ENCODE measurements at regions not wholly inside any gene's neighbourhood (a gene's known extent, or its start where the extent isn't known, plus 50 kb on each side); places are given as distances from the start of the nearest gene placed in this dataset.

DNA sequence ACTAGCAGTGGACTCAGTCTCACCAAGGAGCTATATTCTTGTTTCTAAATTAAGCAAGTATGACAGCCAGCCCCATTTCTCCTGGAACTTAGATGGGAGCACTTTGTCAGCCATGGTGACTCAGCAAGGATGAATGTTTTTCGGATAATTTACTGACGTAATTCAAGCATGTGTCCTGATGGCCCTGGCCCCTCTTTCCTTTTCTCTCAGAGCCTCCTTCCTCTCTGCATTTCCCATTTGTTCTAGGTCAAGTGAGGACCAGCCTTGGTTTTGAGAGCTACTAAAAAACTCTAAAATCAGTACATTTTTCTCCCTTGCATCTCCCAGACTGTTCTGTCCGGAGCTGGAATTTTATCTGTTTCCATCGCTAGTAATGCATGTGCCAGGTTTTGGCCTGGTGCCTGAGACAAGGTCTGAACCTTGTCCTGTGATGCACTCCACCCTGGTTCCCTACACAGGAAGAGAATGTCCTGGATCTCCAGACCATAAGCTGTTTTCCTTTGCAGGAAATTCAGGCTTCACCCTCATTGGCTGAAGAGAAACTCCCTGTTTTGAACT is 256.6 kb upstream of the ROPN1 start:
- peak; percentile 91 for DNase-seq

DNA sequence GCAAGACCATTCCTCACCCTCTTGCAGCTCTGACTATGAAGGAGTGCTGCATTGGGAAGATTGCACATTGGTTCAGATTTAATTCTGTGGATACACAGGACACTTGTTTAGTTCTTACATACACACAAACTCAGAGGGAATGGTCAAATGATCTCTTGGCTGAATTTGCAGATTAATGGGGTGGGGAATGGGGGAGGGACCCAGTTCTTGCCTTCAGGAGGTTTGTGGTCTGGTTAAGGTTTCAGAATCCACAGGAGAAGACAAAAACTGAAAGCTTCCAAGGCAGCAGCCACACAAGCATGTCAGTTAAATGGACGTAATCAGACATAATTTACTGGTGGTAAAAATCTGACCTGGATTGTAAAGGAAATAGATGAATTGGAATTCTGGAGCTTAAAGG is 257.1 kb upstream of the ROPN1 start:
- no peak for DNase-seq

DNA sequence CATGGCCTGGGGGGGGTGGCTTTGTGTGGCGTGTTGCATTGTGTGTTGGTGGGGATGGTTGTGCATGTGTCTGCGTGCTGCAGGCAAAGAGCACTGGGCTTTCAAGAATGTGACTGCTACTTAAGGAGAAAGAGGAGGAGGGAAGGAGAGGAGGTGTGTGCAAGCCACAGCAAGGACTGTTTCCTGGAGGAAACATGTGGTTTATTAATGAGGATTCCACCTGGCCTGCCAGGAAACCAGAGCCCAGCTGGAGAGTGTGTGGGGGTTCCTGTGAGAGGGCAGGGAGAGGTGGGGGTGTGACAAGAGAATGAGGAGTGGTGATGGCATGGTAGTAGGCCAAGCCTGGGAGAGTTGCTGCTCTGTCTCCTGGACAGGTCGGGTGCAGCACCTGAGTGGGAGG is 258.1 kb upstream of the ROPN1 start:
- no peak for DNase-seq

DNA sequence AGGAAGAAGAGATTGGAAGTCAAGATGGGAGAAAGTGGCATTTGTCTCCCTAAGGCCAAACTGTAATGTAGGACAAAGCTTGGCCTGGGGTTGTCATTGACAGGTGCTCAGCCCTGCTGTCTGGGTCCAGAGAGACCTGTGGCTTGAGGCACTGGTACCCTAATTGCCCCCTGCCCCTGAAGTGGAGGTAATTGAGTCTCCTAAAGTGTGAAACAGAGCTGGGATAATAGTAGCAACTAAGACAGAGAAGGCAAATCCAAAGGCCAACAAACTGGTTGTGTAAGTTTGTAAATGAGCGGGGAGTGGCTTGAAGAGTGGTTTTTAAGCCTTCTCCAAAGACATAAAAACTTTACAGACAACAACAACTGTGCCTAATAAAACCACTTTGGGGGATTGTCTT is 264.2 kb upstream of the ROPN1 start:
- no peak for DNase-seq

DNA sequence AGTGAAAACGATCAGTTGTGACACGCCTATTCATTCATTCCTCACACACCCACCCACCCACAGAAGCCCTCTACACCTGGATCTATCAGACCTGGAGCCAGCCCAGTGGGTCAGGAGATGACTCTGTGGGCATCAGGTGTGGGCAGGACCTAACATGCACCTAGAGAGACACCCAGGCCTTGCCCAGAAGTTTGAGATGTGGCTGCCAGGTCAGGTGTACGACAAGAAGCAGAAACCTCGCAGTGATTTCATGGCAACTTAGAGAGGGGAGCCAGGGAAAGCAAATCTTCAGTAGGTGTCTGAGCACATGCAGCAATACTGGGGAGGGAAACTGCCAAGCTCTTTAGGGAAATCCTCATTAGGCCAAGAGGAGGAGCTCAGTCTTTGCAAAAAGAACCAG is 264.7 kb upstream of the ROPN1 start:
- no peak for DNase-seq

GRCh38 chr3:124257336-124257864 is 265.5 kb upstream of the ROPN1 start:
- no peak for DNase-seq

DNA sequence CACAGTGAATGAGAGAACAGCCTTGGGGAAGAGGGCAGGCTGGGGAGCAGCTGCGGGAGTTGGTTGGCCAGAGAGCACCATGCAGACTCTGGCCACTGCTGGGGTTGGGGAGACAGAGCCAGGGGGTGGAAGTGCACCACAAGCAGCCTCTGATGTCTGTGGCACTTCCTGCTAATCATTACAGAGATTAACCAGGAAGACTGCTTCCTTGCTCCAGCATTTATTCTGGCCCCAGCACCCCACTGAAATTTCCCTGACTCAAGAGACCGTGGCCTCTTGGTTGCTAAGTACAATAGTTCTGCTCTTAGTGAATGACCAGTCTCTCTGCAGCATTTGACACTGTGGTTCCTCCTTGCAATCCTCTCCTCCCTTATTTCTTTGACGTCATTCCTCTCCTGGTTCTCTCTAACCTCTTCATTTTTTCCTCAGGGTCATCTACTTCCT is 266.2 kb upstream of the ROPN1 start:
- DNase-seq, result peak; percentile 43

- DNase-seq, result peak; percentile 85
Measured at GRCh38 chr3:124260206-124260915, 268.4 kb upstream of the ROPN1 start.

GRCh38 chr3:124261306-124261705 is 269.4 kb upstream of the ROPN1 start:
- DNase-seq, result peak; percentile 23

DNA sequence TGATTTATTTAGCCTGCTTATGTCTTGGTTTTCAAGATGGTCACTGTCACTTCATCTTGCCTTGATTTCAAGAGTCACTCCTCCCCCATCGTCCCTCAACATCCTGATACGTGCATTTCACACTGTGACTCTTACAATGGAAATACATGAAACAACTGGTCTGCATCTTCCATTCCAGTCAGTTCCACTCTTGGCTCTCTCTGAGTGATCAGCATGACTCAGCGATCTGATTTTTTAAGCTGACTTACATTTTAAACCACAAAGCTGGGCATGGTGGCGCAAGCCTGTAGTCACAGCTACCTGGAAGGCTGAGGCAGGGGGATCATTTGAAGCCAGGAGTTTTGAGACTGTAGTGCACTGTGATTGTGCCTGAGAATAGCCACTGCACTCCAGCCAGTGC is 271.2 kb upstream of the ROPN1 start:
- DNase-seq, result peak; percentile 86

GRCh38 chr3:124264346-124264745 is 272.4 kb upstream of the ROPN1 start:
- DNase-seq, result no peak

GRCh38 chr3:124266487-124266886 is 274.6 kb upstream of the ROPN1 start:
- peak; percentile 51 for DNase-seq

- no peak for DNase-seq
Measured at GRCh38 chr3:124267406-124267805, 275.5 kb upstream of the ROPN1 start.

DNA sequence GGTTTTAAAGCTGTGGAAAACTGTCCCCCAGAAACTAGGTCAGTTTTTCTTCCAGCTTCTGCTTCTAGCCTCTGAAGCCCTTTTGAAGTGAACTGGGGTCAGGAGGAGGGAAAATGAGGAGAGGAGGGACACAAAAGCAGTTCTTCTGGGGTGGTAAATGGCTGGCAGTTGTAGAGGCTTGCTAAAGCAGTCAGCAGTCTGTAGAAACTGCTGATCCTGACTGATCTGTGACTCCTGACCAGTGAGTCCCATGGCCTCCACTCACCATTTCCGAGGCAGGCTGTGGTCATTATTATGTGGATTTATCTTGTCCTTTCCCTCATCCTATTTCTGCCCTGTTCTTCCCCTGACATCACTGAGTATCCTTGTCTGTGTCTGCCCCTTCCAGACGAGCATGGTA is 276.4 kb upstream of the ROPN1 start:
- DNase-seq, result no peak

GRCh38 chr3:124269619-124270018 is 277.7 kb upstream of the ROPN1 start:
- no peak for DNase-seq

- peak; percentile 42 for DNase-seq
Measured at GRCh38 chr3:124272605-124273151, 280.8 kb upstream of the ROPN1 start.

GRCh38 chr3:124273651-124274050 is 281.7 kb upstream of the ROPN1 start:
- no peak for DNase-seq

GRCh38 chr3:124274051-124274450 is 282.1 kb upstream of the ROPN1 start:
- DNase-seq, result no peak

GRCh38 chr3:124275412-124275811 is 283.5 kb upstream of the ROPN1 start:
- DNase-seq, result no peak

DNA sequence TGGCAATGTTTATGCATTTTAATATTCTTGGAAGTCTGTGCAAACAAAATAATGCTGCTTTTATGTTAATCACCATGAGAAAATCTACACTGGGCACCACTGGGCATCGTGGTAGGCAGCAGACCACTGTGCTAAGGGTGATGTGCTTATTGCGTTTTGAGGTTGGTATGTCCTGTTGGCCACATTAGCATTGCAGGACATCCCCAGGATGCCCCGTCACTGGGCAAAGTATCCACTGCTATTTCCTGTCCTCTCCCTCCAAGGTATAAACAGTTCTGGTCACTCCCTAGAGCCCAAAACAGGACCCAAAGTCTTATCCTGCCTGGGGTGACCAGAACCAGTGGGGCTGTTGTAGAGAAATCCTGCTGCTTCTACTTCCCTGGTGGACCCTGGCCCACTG is 284.2 kb upstream of the ROPN1 start:
- no peak for DNase-seq

GRCh38 chr3:124276539-124277143 is 284.7 kb upstream of the ROPN1 start:
- DNase-seq, result no peak

GRCh38 chr3:124277144-124277890 is 285.4 kb upstream of the ROPN1 start:
- peak; percentile 12 for DNase-seq
